Vagina (tissue), 2 donors: ENCODE measurements at regions not wholly inside any gene's neighbourhood (a gene's known extent, or its start where the extent isn't known, plus 50 kb on each side); places are given as distances from the start of the nearest gene placed in this dataset.

ENCODE experiments used
- DNase-seq, 2 donors: peaks; one replicate each; pipeline ENCODE4 v3.0.0-alpha.2; 2017; ENCODE audit errors: extremely low spot score in 2 of 2
- H3K27ac ChIP-seq: fragments of 200-600 bp; sonication (generic); one replicate; pipeline ENCODE4 v1.5.1; 2019
- H3K27me3 ChIP-seq: fragments of 200-600 bp; sonication (generic); one replicate; pipeline ENCODE4 v1.5.1; 2019
- H3K36me3 ChIP-seq, 2 donors: fragments of 200-600 bp; sonication (generic); one replicate each; pipeline ENCODE4 v1.5.1; 2017 to 2019
- H3K4me1 ChIP-seq: fragments of 200-600 bp; sonication (generic); one replicate; pipeline ENCODE4 v1.5.1; 2019
- H3K4me3 ChIP-seq, 2 donors: fragments of 200-600 bp; sonication (generic); 1 replicate in 1 of 2; 2 replicates in 1 of 2; pipeline ENCODE4 v1.5.1; 2016 to 2019
- H3K9me3 ChIP-seq: fragments of 200-600 bp; sonication (generic); one replicate; pipeline ENCODE4 v1.5.1; 2019
- CTCF ChIP-seq, 3 experiments: fragments of 450-650 bp in 2 of 3; fragments of 200-600 bp in 1 of 3; sonication (generic) in 1 of 3; IDR thresholded peaks; one replicate each; pipeline ENCODE4 v1.5.1; 2017 to 2019; ENCODE audit warnings: antibody characterized with exemption in 3 of 3, mild to moderate bottlenecking in 2 of 3, moderate library complexity in 2 of 3
- POLR2A ChIP-seq, 2 donors: fragments of 450-650 bp; IDR thresholded peaks; one replicate each; pipeline ENCODE4 v1.6.1; 2017; ENCODE audit warnings: antibody characterized with exemption in 2 of 2, mild to moderate bottlenecking in 2 of 2, moderate library complexity in 2 of 2
- POLR2AphosphoS5 ChIP-seq, 2 donors: sonication (generic); formaldehyde crosslinking; IDR thresholded peaks; one replicate each; pipeline ENCODE4 v1.9.0; 2017; ENCODE audit warnings: antibody characterized with exemption in 2 of 2, mild to moderate bottlenecking in 2 of 2, low read depth in 1 of 2; ENCODE audit not compliant: insufficient read depth in 1 of 2
- intact Hi-C: fragments of 100-400 bp; cut with DNase I; formaldehyde crosslinking; loops from one replicate; pipeline ENCODE4 v1.15.1; 2023

DNA sequence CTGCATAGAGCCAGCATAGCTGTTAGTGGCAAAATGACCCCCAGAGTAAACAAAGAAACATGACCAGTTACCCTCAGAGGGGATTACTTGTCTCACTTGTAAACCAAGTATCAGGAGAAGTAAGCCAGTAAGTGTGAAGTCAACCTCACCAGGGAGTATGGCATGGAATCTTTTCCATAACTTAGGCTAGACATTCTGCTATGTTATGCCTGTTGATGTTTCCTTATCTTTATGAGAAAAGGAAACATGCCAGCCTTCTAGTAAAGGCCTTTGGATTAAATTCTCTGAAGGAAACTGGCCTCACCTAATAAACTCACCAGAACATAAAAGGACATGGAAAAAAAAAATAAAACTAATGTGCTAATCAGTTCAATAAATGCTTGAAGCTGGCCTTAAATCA, 87.7 kb downstream of the SEM1 start:
- Histone ChIP-seq H3K9me3 (no peaks in the 10 kb centered on the region), H3K27me3 (no peaks in the 10 kb centered on the region), H3K4me3 (no peak overlapping the region), H3K27ac (no peak overlapping the region), H3K36me3 (no peaks in the 10 kb centered on the region), H3K4me1 (no peaks in the 10 kb centered on the region)
- no peak for DNase-seq
- intact Hi-C loops, result no loop called here
- no peak for TF ChIP-seq POLR2A (IDR thresholded peaks at IDR 0.05)
- TF ChIP-seq POLR2AphosphoS5 (IDR thresholded peaks at IDR 0.05; ENCODE audit: insufficient read depth in 1 of 2, low read depth in 1 of 2), result no peak
- TF ChIP-seq CTCF (IDR thresholded peaks at IDR 0.05), result no peak

GRCh38 chr7:96614154-96614867, 95.3 kb downstream of the SEM1 start:
- DNase-seq, result no peak
- no peak for TF ChIP-seq CTCF (IDR thresholded peaks at IDR 0.05)
- no peak for TF ChIP-seq POLR2A (IDR thresholded peaks at IDR 0.05)
- TF ChIP-seq POLR2AphosphoS5 (IDR thresholded peaks at IDR 0.05; ENCODE audit: insufficient read depth in 1 of 2, low read depth in 1 of 2), result no peak

DNA sequence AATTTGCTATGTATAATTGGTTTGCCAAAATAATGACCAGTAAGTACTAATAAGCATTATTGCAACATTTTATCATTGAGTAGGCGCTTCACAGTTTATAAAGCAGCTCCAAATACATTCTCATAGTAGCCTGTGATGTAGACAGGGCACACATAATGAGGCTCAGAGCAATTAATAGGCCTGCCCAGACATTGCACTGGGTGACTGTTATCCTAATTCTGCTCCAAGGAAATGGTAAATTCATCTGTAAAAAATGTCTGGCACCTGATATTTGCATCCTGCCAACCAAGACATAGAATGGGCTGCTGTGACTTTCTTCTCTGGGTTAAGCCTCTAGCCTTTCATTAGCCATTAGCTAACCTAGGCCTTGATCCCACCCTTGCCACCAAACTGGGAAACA, 97.6 kb downstream of the SEM1 start:
- Histone ChIP-seq H3K27me3 (no peaks in the 10 kb centered on the region), H3K4me1 (no peaks in the 10 kb centered on the region), H3K27ac (no peak overlapping the region), H3K4me3 (no peak overlapping the region), H3K36me3 (no peaks in the 10 kb centered on the region), H3K9me3 (no peaks in the 10 kb centered on the region)
- no peak for DNase-seq
- intact Hi-C loops, result no loop called here
- TF ChIP-seq POLR2AphosphoS5 (IDR thresholded peaks at IDR 0.05; ENCODE audit: insufficient read depth in 1 of 2, low read depth in 1 of 2) (no peak), POLR2A (IDR thresholded peaks at IDR 0.05) (no peak), CTCF (IDR thresholded peaks at IDR 0.05) (no peak)

More at GRCh38 chr7:96614154-96614867, 95.3 kb downstream of the SEM1 start:
- Histone ChIP-seq H3K4me1 (no peaks in the 10 kb centered on the region), H3K27me3 (no peaks in the 10 kb centered on the region), H3K9me3 (no peaks in the 10 kb centered on the region), H3K36me3 (no peaks in the 10 kb centered on the region), H3K4me3 (no peak overlapping the region), H3K27ac (no peak overlapping the region)
- intact Hi-C loops, result no loop called here

DNA sequence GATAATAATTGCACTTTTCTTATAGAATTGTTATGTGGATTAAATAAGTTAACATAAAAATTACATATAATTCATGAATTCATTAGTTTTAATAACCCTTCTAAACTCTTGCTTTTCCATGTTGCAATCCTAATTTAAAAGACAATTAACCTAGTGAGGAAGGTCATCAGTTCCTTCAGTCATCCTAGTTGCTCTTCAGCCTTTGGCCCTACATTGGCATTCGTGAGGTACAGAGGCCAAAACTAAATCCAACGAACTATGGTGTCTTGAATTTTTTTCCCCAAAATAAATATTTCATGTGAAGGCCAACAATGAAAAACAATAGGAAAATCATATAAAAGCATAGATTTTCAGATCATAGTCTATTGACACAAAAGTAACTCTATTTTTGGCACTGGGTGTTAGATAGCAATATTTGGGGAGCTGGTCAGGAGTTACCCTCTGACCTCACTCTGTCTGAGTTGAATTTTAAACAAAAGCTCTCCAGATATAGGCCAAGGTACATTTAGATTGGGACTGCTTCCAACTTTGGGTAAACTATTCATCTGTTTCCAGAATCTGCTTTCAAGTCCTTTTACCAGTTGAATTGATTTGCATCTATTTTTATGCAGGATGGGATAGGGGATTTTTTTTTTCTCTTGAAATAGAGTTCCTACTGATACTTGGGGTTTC, 104.5 kb downstream of the SEM1 start:
- H3K27ac ChIP-seq, result no peak overlapping the region
- H3K4me3 ChIP-seq, result no peak overlapping the region
- H3K36me3 ChIP-seq, result no peaks in the 10 kb centered on the region
- no peak for TF ChIP-seq CTCF (IDR thresholded peaks at IDR 0.05)
- TF ChIP-seq POLR2A (IDR thresholded peaks at IDR 0.05), result no peak
- no peak for TF ChIP-seq POLR2AphosphoS5 (IDR thresholded peaks at IDR 0.05; ENCODE audit: insufficient read depth in 1 of 2, low read depth in 1 of 2)
- H3K9me3 ChIP-seq, result no peaks in the 10 kb centered on the region
- intact Hi-C loops, result no loop called here
- no peaks in the 10 kb centered on the region for H3K27me3 ChIP-seq
- no peaks in the 10 kb centered on the region for H3K4me1 ChIP-seq
- no peak for DNase-seq
